GM10248 (cell line): ENCODE measurements at regions not wholly inside any gene's neighbourhood (a gene's known extent, or its start where the extent isn't known, plus 50 kb on each side); places are given as distances from the start of the nearest gene placed in this dataset.

Experiments used
- CTCF ChIA-PET: fragments of 300-600 bp; sonication (Branson Sonifier 250); formaldehyde crosslinking; extraction: SDS; loops from one replicate; lab custom pipeline; 2021; ENCODE audit warnings: antibody characterized with exemption; lab: Yijun Ruan, JAX
- POLR2A ChIA-PET: fragments of 350-650 bp; sonication (Branson Sonifier 250); formaldehyde crosslinking; extraction: SDS; loops from one replicate; lab custom pipeline; 2020; ENCODE audit warnings: antibody characterized with exemption; lab: Yijun Ruan, JAX
- DNase-seq: peaks from one replicate; pipeline ENCODE4 v3.0.0; 2012; ENCODE audit errors: extremely low spot score
- TF ChIP-seq, protein P1 (sequence below): IDR thresholded peaks from 2 replicates; pipeline ENCODE4 v1.5.1; 2012; ENCODE audit warnings: mild to moderate bottlenecking, low read depth; ENCODE audit errors: extremely low read depth, missing control alignments, control extremely low read depth

DNA sequence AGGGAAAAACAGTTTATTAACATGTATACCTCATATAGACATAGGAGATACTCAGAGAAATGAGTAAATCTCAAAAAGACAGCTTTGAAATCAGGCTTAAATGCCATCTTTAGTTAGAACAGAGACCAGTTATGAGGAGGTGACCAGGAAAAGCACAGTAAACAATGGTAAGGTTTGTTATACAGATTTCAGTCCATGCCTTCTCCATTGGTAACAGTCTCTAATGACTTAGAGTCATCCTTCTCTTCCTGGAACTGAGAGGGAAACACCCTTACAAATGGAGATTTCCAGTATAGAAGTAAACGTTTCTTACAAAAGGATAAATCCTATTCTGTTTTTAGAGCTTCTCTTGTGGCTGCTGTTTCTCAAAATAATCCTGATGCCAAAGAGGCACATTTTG lies 476.3 kb upstream of the NAALADL2 start:
- POLR2A ChIA-PET: no interaction called here
- no peak for DNase-seq
- TF ChIP-seq, protein P1, sequence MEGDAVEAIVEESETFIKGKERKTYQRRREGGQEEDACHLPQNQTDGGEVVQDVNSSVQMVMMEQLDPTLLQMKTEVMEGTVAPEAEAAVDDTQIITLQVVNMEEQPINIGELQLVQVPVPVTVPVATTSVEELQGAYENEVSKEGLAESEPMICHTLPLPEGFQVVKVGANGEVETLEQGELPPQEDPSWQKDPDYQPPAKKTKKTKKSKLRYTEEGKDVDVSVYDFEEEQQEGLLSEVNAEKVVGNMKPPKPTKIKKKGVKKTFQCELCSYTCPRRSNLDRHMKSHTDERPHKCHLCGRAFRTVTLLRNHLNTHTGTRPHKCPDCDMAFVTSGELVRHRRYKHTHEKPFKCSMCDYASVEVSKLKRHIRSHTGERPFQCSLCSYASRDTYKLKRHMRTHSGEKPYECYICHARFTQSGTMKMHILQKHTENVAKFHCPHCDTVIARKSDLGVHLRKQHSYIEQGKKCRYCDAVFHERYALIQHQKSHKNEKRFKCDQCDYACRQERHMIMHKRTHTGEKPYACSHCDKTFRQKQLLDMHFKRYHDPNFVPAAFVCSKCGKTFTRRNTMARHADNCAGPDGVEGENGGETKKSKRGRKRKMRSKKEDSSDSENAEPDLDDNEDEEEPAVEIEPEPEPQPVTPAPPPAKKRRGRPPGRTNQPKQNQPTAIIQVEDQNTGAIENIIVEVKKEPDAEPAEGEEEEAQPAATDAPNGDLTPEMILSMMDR: no peak
- CTCF ChIA-PET: no interaction called here

DNA sequence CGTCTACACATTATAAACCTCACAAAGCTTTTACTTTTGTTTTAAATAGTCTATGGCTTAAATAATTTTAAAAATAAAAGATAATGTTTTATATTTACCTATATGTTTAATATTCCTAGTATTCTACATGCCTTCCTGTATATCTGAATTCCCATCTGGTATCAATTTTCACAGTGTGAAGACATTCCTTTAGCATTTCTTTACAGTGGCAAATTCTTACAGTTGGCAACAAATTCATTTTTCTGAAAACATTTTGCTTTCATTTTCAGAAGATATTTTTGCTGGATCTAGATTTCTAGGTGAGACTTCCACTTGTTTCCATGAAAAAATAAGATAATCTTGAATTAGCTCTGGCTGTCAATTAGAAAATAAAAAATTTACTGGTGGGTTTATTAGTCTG lies 471.4 kb upstream of the NAALADL2 start:
- ChIA-PET CTCF (no interaction called here), POLR2A (no interaction called here)
- TF ChIP-seq, protein P1: no peak
- no peak for DNase-seq

DNA sequence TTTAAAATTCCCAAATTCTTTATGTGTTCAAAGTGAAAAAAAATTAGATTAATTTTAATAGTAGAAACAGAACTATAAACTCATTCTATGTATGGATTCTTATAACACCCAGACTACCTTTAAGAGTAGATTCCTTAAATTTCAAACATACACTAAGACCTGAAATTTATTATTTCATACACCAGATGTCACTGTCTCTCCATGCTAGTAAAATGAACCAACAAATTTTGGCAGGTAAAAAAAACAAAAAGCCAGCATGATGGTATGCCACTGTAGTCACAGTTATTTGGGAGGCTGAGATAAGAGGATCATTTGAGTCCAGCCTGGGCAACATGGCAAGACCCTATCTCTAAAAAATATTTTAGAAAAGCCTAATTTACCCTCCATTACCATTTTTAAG lies 461.3 kb upstream of the NAALADL2 start:
- ChIA-PET POLR2A (no interaction called here), CTCF (no interaction called here)
- no peak for DNase-seq
- TF ChIP-seq, protein P1: no peak

DNA sequence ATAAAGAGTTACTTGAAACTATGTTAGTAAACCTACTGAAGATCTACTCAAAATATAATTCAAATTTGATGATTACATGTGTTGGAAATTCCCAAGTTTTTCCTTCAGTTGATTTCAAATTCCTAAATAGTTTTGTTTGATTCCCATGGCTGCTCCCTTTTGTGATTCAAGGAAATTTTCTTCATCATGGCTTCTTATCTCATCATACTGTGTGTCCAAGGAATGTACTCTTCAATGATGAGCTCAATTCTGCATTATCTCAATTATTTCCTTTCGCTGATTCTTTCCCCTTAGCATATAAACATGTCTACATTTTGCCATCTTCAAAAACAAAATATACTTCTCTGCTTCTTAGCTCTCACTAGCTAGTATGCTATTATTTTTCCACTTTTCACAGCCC lies 460.4 kb upstream of the NAALADL2 start:
- no peak for DNase-seq
- TF ChIP-seq, protein P1: no peak
- CTCF ChIA-PET: interaction anchor here (1.0 kb wide), 1 partner anchor 1543 kb away, joined by 3 read pairs; no protein-coding TSS in a partner anchor
- POLR2A ChIA-PET: no interaction called here

DNA sequence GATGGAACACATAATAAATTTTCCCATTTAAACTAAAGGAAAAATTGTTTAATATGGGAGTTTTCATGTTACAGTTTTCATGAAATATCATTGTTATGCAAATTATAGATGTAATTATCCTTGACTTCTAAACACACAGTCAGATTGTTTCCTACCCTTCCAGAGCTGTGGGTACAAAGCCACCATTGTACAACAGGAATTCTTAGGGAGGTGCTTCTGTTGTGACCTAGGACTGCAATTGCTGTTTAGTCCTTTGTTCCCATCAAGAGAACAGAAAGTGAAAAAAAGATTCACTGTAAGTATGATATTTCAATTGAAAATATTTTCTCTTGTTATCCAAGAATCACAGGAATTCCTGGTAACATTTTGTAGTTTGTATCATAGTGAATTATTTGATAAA lies 455.3 kb upstream of the NAALADL2 start:
- TF ChIP-seq, protein P1: no peak
- DNase-seq: no peak
- CTCF ChIA-PET: no interaction called here
- POLR2A ChIA-PET: no interaction called here

DNA sequence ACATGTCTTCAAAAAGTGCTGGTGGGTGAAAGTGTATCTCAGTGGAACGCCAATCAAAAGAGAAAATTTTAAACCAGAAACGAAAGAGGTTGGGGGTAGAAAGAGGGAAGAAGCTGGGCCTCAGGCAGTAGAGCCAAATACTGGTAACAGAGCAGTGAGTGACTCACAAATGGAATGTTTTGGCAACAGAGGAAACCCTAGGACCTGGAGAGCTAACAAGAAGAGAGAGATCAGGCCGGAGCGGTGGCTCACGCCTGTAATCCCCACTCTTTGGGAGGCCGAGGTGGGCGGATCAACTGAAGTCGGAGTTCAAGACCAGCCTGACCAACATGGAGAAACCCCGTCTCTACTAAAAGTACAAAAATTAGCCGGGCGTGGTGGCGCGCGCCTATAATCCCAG lies 450.8 kb upstream of the NAALADL2 start:
- DNase-seq: no peak
- TF ChIP-seq, protein P1: no peak
- ChIA-PET POLR2A (no interaction called here), CTCF (no interaction called here)
